Neural progenitor cell (in vitro differentiated cells): ENCODE measurements at regions not wholly inside any gene's neighbourhood (a gene's known extent, or its start where the extent isn't known, plus 50 kb on each side); places are given as distances from the start of the nearest gene placed in this dataset.

Experiments used
- EZH2 ChIP-seq: fragments of 200-600 bp; sonication (generic); IDR thresholded peaks from 2 replicates; pipeline ENCODE4 v1.6.1; 2017; ENCODE audit warnings: antibody characterized with exemption, mild to moderate bottlenecking, moderate library complexity
- EZH2phosphoT487 ChIP-seq: fragments of 200-600 bp; sonication (generic); IDR thresholded peaks from 2 replicates; pipeline ENCODE4 v1.6.1; 2017; ENCODE audit warnings: antibody characterized with exemption
- TF ChIP-seq, protein P1 (sequence below): fragments of 200-600 bp; sonication (generic); IDR thresholded peaks from 2 replicates; pipeline ENCODE4 v1.5.1; 2017; ENCODE audit warnings: antibody characterized with exemption, mild to moderate bottlenecking

DNA sequence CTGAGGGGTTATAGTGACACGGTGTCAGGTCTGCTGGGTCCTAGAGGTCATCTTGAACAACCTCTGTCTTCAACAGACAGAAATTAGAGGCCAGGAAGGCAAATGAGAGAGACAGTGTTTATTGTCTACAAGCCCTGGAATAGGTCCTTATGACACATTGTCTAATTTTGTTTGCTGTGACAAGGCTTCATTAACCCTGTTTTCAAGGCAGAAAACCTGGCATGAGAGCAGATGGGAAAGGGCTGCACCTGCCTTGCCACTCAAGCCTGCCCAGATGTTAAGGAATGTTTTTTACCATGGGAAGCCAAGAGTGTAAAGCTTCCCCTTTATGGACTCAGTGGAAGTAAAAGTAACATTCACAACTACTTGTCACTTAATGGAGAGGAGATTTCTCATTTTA, 275.3 kb downstream of the KCNS3 start:
- TF ChIP-seq, protein P1, sequence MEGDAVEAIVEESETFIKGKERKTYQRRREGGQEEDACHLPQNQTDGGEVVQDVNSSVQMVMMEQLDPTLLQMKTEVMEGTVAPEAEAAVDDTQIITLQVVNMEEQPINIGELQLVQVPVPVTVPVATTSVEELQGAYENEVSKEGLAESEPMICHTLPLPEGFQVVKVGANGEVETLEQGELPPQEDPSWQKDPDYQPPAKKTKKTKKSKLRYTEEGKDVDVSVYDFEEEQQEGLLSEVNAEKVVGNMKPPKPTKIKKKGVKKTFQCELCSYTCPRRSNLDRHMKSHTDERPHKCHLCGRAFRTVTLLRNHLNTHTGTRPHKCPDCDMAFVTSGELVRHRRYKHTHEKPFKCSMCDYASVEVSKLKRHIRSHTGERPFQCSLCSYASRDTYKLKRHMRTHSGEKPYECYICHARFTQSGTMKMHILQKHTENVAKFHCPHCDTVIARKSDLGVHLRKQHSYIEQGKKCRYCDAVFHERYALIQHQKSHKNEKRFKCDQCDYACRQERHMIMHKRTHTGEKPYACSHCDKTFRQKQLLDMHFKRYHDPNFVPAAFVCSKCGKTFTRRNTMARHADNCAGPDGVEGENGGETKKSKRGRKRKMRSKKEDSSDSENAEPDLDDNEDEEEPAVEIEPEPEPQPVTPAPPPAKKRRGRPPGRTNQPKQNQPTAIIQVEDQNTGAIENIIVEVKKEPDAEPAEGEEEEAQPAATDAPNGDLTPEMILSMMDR: no peak
- TF ChIP-seq EZH2 (no peak), EZH2phosphoT487 (no peak)
